IPS DF 19.7 (cell line): ENCODE measurements at regions not wholly inside any gene's neighbourhood (a gene's known extent, or its start where the extent isn't known, plus 50 kb on each side); places are given as distances from the start of the nearest gene placed in this dataset.

ENCODE experiments used
- DNase-seq: peaks from one replicate; pipeline ENCODE4 v3.0.0-alpha.2; 2013; ENCODE audit warnings: low read depth, low spot score

DNA sequence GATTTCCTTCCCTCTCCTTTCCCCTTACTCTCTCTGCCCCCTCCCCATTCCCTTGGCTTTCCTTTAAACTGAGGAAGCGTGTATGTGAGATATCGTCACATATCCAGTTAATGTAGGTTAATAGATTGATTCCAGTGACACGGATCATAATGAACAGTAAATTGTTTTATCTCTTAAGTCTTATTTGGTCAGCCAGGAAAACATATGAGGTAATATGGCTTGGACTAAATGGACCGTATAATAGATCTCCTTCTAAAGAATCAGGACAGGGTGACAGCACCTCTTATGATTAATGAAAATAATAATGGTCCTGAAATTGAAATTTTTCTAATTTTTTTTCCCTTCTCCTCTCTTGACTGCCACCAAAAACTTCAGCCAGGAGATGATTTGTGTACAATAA lies 779.8 kb upstream of the NR2F2 start:
- DNase-seq = no peak

DNA sequence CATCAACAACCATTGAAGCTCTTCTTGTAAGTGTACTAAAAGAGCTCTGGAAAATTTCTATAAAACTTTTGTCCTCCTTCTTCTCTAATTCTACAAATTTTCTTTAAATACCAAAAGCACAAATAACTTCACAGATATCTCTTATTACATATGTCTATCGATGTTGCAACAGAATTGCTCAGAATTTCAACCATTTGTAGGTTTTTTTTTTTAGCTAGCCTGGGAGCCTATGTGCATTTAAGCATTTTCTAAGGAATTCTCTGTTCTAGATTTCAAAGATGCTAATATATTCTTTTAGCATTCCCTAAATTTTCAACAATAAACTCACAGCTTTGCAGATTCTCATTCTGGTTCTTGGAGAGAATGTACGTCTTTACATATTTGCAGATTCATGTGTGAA lies 774.3 kb upstream of the NR2F2 start:
- no peak for DNase-seq

GRCh38 chr15:95556866-95557225 lies 773.7 kb upstream of the NR2F2 start:
- no peak for DNase-seq

DNA sequence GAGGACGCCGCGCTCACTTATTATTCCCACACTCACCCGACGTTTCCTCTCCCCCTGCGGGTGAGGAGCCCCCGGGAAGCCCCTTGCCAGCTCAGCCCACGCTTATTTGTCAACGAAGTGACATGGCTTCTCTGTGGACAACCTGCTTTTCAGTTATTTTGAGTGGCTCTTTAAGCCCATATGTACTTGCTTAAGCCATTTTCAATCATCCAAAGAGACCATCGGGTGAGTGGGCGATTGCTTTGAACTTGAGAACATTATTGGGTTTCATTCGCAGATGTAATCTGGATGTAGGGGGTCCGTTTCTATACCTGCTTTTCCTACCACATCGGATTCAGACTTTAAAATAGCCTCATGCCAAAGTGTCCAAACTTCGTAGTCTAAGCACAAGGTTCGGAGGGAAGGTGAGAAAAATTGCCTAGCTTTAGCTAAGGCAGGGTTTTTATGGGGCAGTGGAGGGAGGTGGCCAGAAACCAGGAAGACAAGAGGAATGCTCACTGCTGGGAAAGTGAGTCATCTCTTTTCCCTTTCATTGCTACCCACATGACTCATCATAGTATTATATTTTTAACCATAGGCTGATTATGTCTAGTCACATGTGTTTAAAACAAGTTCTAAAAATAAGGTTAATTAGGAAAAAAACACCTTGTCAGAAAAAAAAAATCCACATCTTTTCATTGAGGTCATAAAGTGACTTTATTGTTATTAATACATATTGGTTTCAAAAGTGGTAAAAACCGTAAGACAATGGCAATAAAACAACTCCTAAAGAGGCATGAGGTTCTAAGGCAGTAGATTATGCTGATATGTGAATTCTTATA lies 773.1 kb upstream of the NR2F2 start:
- DNase-seq = no peak

- no peak for DNase-seq
These were observed 772.4 kb upstream of the NR2F2 start for GRCh38 chr15:95558131-95558530.

- DNase-seq = no peak
These were observed 771.6 kb upstream of the NR2F2 start for GRCh38 chr15:95558916-95559315.

DNA sequence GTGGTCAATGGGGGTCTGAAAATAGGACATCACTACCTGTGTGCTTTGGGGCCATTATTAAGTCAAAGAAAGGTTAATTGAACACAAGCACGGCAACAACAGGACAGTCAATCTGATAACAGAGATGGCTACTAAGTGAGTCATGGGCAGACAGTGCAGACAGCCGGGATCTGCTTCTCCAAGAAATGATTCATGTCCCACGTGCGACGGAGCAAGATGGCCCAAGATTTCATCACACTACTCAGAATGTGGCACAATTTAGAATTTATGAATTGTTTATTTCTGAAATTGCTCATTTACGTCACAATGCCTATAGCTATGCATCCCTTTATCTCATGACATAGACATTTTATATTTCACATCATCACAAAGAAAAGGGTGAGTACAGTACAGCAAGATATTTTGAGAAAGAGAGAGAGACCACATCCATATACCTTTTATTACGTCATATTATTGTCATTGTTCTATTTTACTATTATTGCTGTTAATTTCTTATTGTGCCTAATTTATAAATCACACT lies 770.6 kb upstream of the NR2F2 start:
- no peak for DNase-seq

- no peak for DNase-seq
These were observed 769.0 kb upstream of the NR2F2 start for GRCh38 chr15:95561463-95561862.

DNA sequence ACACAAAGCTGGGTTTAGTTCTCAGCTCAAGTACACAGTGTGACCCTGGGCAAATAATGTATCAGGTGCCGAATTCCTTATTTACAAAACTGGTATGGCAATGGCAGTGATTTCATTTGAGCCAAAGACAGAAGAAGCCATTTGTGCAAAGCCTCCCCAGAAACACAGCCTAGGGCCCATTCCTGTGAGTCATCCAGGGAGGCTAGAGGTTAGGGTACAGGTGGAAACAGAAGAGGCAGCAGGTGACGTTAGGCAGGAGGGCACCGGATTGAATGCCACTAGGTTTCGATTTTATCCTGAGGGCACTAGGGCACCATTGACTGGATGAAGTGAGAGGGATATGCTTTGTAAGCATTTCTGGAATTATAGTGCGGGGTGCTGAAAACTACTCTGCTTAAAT lies 766.9 kb upstream of the NR2F2 start:
- no peak for DNase-seq

DNA sequence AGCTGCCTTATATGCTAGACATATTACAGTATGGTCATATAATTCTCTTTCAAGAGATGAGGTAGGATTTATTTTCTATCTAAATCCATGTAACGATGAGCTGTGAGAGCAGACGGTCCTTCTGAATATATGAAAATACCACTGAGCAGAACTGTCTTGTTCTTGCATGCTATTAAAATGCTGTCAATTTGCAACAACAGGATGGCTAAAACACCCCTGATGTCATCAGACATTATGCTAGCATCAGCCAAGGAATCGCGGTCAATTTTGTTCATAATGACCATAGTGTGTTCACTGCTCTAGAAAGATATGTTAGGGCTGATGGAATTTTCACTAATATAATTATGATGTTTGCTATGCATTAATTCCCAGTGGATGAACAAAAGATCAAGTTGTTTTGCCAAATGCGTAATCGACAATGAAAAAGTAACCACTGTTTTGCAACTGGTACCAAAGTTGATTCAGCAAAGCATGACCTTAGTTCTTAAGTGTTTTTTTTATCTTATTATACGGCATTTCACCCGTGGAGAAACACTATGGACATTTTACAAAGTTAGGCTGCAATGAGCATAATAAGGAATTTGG lies 765.4 kb upstream of the NR2F2 start:
- DNase-seq = no peak

DNA sequence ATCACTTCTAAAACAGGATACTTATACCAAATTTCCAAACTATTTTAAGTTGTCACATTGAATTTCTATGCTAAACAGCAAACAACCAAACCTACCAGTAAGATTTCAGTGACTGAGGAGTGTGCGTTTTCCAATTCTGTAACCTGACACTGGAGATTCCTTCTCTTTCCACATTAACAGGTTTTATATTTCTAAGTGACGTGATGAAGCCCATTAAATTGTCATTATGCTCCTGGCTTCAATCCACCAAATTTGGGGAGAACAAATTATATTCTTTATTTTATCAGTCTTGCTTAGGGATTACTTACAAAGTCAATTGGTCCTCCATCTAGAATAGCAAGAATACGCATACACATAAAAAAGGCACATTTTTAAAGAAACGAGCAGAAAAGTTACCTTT lies 764.8 kb upstream of the NR2F2 start:
- no peak for DNase-seq

DNA sequence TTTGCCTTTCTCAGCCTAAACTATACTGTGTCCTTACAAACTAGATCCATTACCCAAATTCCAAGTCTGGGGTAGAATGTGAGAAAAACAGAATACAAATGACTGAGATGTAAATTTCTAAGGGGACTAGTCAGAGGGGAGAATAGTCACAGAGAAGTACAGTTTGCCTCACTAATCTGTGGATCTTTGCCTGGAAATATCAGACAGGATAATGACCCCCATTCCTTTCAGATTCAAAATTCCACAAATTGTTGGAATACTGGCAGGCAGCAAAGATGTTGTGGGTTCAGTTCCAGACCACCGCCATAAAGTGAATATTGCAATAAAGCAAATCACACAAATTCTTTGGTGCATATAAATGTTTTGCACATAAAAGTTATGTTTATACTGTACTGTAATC lies 762.8 kb upstream of the NR2F2 start:
- no peak for DNase-seq

- no peak for DNase-seq
These were observed 756.4 kb upstream of the NR2F2 start for GRCh38 chr15:95574053-95574452.

DNA sequence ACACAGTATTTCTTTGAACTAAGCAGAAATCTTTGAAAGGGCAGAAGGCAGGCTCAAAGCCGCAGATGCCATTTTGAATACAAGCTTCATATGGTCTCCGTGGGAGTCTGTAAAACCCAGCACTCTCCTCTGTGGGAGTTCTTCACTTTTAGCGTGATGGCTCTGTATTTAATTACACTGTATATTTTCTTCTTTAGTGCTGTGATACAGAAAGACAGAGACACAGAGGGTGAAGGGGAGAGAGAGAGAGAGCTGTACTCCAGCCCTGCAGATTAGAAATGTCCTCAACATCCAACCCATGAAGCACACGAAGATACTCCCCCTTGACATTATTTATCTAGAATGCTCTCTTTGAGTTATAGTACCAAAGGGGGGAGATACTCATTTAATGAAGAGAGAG lies 752.6 kb upstream of the NR2F2 start:
- no peak for DNase-seq

GRCh38 chr15:95580121-95580520 lies 750.4 kb upstream of the NR2F2 start:
- no peak for DNase-seq

DNA sequence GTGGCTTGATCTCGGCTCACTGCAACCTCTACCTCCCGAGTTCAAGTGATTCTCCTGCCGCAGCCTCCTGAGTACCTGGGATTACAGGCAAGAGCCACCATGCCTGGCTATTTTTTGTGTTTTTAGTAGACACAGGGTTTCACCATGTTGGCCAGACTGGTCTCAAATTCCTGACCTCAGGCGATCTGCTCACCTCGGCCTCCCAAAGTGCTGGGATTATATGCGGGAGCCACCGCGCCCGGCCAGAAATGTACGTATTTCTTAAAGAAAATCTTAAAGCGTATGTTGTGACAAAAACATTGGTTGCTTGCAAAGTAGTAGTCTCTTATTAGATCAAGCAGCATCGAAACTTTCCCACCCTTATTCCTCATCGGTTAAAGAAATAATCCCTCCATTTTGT lies 748.9 kb upstream of the NR2F2 start:
- DNase-seq = no peak

- DNase-seq = no peak
These were observed 746.4 kb upstream of the NR2F2 start for GRCh38 chr15:95584088-95584487.

DNA sequence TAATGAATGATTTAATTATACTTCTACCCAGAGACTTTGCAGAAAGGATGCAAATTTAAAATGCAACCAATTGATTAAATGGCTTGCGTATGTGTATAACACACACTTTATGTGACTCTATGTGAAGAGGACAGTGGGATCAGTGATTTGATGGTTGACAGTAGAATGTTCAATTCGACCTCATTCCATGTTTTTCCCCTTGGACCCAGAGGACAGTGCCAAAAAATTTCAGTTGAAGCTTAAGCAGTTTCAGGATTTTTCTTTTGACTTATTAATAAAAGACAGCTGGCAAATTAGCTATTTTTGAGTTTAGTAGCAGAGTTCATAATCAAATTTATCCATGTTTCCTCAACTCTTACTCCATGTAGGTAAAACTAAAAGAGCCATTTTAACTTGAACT lies 742.4 kb upstream of the NR2F2 start:
- no peak for DNase-seq

GRCh38 chr15:95590533-95591044 lies 739.9 kb upstream of the NR2F2 start:
- DNase-seq = no peak

- no peak for DNase-seq
These were observed 739.2 kb upstream of the NR2F2 start for GRCh38 chr15:95591270-95591669.

- no peak for DNase-seq
These were observed 738.6 kb upstream of the NR2F2 start for GRCh38 chr15:95591886-95592285.

DNA sequence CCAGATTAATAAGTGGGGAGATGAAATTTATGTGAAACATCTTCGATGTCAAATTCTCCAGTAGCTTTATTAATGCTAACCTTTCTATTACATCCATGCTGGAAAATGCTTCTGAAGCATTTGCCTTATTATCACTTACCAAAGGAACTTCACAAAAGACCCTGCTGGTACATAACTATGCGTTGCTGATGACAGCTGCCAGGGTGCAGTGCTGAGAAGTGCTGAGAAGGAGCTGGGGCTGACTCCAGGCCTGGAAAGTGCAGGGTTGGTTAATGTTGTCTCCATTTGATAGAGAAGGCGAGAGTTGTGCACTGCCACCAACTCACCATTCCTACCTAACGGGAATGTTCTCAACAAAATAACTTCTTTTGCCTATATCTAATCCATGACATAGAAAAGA lies 736.0 kb upstream of the NR2F2 start:
- no peak for DNase-seq

- no peak for DNase-seq
These were observed 734.7 kb upstream of the NR2F2 start for GRCh38 chr15:95595759-95596158.
